Tibial nerve (tissue), 4 donors: ENCODE measurements at regions not wholly inside any gene's neighbourhood (a gene's known extent, or its start where the extent isn't known, plus 50 kb on each side); places are given as distances from the start of the nearest gene placed in this dataset.

Experiments used
- DNase-seq, 2 donors: peaks; one replicate each; pipeline ENCODE4 v3.0.0-alpha.2; 2019; ENCODE audit warnings: low spot score in 2 of 2
- H3K27ac ChIP-seq, 4 donors: fragments of 200-600 bp; sonication (generic) in 3 of 4; one replicate each; pipeline ENCODE4 v1.5.1; 2017 to 2019; ENCODE audit warnings: mild to moderate bottlenecking in 1 of 4
- H3K27me3 ChIP-seq, 2 donors: fragments of 200-600 bp; sonication (generic) in 1 of 2; one replicate each; pipeline versions ENCODE4 v1.5.1 to v1.6.0; 2017 to 2019
- H3K36me3 ChIP-seq, 3 donors: fragments of 200-600 bp; sonication (generic); one replicate each; pipeline ENCODE4 v1.5.1; 2018 to 2019
- H3K4me1 ChIP-seq, 4 donors: fragments of 200-600 bp; sonication (generic) in 3 of 4; one replicate each; pipeline ENCODE4 v1.5.1; 2017 to 2019
- H3K4me3 ChIP-seq, 4 donors: fragments of 200-600 bp; sonication (generic) in 3 of 4; one replicate each; pipeline ENCODE4 v1.5.1; 2017 to 2019; ENCODE audit warnings: mild to moderate bottlenecking in 1 of 4, moderate library complexity in 1 of 4
- H3K9me3 ChIP-seq, 4 donors: fragments of 200-600 bp; sonication (generic) in 3 of 4; one replicate each; pipeline ENCODE4 v1.5.1; 2017 to 2019
- EP300 ChIP-seq, 2 donors: sonication (generic); formaldehyde crosslinking; IDR thresholded peaks; one replicate each; pipeline ENCODE4 v1.6.1; 2017; ENCODE audit warnings: antibody characterized with exemption in 2 of 2, mild to moderate bottlenecking in 1 of 2
- POLR2A ChIP-seq, 2 donors: fragments of 450-650 bp; IDR thresholded peaks; one replicate each; pipeline ENCODE4 v1.6.1; 2017; ENCODE audit warnings: antibody characterized with exemption in 2 of 2, mild to moderate bottlenecking in 2 of 2, moderate library complexity in 2 of 2
- WGBS, 2 donors: methylation state at CpG; one replicate each; pipeline ENCODE4 v1.1.5; 2018; 5-methylcytosine and 5-hydroxymethylcytosine counted together
- TF ChIP-seq, protein P1 (sequence below), 5 experiments: fragments of 200-600 bp in 3 of 5; fragments of 450-650 bp in 2 of 5; sonication (generic) in 3 of 5; IDR thresholded peaks; one replicate each; pipeline ENCODE4 v1.5.1; 2016 to 2019; ENCODE audit warnings: antibody characterized with exemption in 5 of 5, mild to moderate bottlenecking in 3 of 5, moderate library complexity in 2 of 5

DNA sequence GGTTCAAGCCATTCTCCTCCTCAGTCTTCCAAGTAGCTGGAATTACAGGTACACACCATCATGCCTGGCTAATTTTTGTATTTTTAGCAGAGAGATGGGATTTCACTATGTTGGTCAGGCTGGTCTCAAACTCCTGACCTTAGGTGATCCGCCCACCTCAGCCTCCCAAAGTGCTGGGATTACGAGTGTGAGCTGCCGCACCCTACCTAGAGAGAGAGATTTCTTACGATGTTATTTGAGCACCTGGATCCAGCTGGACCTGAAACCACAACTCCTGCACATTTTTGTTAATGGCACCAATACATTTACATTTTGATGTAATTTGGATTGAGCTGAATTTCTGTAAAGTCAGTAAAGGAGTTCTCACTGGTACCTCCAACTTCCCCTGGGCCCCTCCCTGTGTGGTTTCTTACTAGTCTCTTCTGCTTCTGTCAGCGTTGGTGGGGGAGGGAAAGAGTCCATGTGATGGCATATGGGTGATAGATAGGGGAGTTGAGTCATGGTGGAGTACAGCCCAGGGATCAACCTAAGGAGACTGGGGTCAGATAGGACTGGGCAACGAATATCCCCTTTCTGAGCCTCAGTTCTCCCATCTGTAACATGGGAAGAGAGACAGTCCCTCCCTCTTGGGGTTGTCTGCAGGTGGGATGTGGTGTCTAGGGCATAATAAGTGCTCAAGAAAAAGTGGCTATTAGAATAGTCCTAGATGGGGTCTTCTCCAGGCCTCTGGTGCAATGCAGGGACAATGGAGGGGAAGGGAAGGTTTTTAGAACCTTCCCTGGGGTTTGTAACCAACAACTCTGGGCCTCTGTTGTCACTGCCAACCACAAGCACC, 83.3 kb upstream of the MED13L start:
- Histone ChIP-seq H3K9me3 (no peaks in the 10 kb centered on the region), H3K36me3 (no peaks in the 10 kb centered on the region), H3K4me1 (peaks cover 0 to 23% (median 8%) of the 10 kb centered on the region in 4 donors), H3K4me3 (no peak overlapping the region), H3K27ac (no peak overlapping the region), H3K27me3 (no peaks in the 10 kb centered on the region)
- WGBS, 2 donors, result 90 to 95% methylated on average over 6 of the region's 6 CpGs
- DNase-seq, result no peak
- TF ChIP-seq POLR2A (IDR thresholded peaks at IDR 0.05), result no peak
- TF ChIP-seq, protein P1, sequence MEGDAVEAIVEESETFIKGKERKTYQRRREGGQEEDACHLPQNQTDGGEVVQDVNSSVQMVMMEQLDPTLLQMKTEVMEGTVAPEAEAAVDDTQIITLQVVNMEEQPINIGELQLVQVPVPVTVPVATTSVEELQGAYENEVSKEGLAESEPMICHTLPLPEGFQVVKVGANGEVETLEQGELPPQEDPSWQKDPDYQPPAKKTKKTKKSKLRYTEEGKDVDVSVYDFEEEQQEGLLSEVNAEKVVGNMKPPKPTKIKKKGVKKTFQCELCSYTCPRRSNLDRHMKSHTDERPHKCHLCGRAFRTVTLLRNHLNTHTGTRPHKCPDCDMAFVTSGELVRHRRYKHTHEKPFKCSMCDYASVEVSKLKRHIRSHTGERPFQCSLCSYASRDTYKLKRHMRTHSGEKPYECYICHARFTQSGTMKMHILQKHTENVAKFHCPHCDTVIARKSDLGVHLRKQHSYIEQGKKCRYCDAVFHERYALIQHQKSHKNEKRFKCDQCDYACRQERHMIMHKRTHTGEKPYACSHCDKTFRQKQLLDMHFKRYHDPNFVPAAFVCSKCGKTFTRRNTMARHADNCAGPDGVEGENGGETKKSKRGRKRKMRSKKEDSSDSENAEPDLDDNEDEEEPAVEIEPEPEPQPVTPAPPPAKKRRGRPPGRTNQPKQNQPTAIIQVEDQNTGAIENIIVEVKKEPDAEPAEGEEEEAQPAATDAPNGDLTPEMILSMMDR (IDR thresholded peaks at IDR 0.05), result no peak

DNA sequence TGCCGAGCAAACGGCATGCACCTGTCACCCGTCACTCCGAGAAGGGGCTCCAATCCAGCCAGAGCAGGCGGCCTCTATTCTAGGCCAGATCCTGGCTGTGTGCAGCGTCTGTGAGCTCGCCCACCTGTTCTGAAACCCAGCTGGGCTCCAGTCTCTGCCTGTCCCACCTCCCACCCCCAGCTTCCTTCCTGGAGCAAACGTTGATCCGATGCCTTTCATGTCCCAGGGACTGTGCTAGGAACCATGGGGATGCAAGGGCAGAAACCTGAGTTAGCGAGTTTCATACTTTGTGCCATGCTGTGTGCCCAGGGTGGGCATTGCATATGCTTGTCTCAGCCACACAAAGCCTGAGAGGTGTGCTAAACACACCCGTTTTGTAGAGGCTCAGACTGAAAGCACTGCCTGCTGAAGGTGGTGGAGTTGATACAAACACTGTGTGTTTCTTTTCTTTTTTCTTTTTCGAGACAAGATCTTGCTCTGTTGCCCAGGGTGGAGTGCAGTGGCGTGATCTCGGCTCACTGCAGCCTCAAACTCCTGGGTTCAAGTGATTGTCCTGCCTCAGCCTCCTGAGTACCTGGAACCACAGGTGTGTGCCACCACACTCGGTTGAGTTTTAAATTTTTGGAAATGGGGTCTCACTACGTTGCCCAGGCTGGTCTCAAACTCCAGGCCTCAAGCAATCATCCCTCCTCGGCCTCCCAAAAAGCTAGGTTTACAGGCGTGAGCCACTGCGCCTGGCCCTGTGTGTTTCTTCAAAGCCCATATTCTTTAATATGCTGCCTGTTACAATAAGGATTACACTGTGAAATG, 84.1 kb upstream of the MED13L start:
- TF ChIP-seq POLR2A (IDR thresholded peaks at IDR 0.05) (no peak), EP300 (IDR thresholded peaks at IDR 0.05) (no peak)
- TF ChIP-seq, protein P1 (IDR thresholded peaks at IDR 0.05), result no peak
- peaks cover 0 to 23% (median 8%) of the 10 kb centered on the region in 4 donors for H3K4me1 ChIP-seq
- 81 to 90% methylated on average over 19 of the region's 19 CpGs for WGBS, 2 donors
- H3K9me3 ChIP-seq, result no peaks in the 10 kb centered on the region
- no peaks in the 10 kb centered on the region for H3K27me3 ChIP-seq
- no peak for DNase-seq
- H3K4me3 ChIP-seq, result no peak overlapping the region
- no peaks in the 10 kb centered on the region for H3K36me3 ChIP-seq
- H3K27ac ChIP-seq, result no peak overlapping the region

DNA sequence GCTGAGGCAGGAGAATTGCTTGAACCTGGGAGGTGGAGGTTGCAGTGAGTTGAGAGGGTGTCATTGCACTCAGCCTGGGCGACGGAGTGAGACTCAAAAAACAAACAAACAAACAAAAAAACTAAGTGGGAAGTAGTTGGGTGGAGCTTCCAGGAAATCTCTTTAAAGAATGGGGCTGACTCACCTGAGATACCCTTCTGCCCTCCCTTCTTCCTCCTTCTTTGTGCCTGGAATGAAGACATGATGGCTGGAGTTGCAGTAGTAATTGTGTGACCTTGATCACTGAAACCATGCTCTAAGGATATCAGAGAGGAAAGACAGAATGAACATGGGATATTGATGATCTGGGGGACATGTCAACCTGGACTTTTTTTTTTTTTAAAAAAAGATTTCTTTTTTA, 87.6 kb upstream of the MED13L start:
- H3K9me3 ChIP-seq, result no peaks in the 10 kb centered on the region
- 87 to 93% methylated on average over 2 of the region's 2 CpGs for WGBS, 2 donors
- H3K4me3 ChIP-seq, result no peak overlapping the region
- no peak overlapping the region for H3K27ac ChIP-seq
- no peak for DNase-seq
- no peaks in the 10 kb centered on the region for H3K27me3 ChIP-seq
- H3K36me3 ChIP-seq, result no peaks in the 10 kb centered on the region
- no peak for TF ChIP-seq EP300 (IDR thresholded peaks at IDR 0.05)
- TF ChIP-seq, protein P1 (IDR thresholded peaks at IDR 0.05), result no peak
- TF ChIP-seq POLR2A (IDR thresholded peaks at IDR 0.05), result no peak
- H3K4me1 ChIP-seq, result peaks cover 0 to 7% (median 0%) of the 10 kb centered on the region in 4 donors

DNA sequence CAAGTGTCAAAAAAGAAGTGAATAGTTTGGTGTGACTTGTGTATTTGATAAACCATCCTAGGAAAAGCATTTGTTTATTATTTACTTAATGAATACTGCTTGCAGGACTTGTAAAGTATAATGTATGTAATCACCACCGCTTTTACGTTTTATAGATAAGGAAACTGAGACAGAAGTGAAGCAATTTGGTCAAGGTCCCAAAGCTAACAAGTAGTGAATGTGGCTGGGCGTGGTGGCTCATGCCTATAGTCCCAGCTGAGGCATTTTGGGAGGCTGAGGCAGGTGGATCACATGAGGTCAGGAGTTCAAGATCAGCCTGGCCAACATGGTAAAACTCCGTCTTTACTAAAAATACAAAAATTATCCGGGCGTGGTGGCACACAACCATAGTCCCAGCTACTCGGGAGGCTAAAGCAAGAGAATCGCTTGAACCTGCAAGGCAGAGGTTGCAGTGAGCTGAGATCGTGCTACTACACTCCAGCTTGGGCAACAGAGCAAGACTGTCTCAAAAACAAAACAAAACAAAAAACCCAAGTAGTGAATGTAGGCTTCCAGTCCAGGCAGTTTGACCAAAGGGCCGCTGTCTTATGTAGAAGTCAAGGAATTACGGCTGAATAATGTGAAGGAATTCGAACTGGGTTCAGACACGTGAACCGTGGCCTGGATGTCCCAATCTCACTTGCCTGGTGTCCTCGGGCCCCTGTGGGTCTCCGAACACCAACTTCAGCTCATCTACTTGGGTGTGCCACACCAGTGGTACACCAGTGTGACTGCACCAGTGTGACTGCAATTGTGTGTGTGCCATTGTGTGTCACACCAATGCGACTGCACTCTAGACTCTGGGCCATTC, 88.3 kb upstream of the MED13L start:
- Histone ChIP-seq H3K9me3 (no peaks in the 10 kb centered on the region), H3K27me3 (no peaks in the 10 kb centered on the region), H3K4me3 (no peak overlapping the region), H3K36me3 (no peaks in the 10 kb centered on the region), H3K27ac (no peak overlapping the region), H3K4me1 (peaks cover 0 to 10% (median 2%) of the 10 kb centered on the region in 4 donors)
- TF ChIP-seq EP300 (IDR thresholded peaks at IDR 0.05) (no peak), POLR2A (IDR thresholded peaks at IDR 0.05) (no peak)
- TF ChIP-seq, protein P1 (IDR thresholded peaks at IDR 0.05), result no peak
- WGBS, 2 donors, result 88 to 90% methylated on average over 17 of the region's 17 CpGs
- no peak for DNase-seq
